ENCODE measurements at regions not wholly inside any gene's neighbourhood (a gene's known extent, or its start where the extent isn't known, plus 50 kb on each side); places are given as distances from the start of the nearest gene placed in this dataset.

DNA sequence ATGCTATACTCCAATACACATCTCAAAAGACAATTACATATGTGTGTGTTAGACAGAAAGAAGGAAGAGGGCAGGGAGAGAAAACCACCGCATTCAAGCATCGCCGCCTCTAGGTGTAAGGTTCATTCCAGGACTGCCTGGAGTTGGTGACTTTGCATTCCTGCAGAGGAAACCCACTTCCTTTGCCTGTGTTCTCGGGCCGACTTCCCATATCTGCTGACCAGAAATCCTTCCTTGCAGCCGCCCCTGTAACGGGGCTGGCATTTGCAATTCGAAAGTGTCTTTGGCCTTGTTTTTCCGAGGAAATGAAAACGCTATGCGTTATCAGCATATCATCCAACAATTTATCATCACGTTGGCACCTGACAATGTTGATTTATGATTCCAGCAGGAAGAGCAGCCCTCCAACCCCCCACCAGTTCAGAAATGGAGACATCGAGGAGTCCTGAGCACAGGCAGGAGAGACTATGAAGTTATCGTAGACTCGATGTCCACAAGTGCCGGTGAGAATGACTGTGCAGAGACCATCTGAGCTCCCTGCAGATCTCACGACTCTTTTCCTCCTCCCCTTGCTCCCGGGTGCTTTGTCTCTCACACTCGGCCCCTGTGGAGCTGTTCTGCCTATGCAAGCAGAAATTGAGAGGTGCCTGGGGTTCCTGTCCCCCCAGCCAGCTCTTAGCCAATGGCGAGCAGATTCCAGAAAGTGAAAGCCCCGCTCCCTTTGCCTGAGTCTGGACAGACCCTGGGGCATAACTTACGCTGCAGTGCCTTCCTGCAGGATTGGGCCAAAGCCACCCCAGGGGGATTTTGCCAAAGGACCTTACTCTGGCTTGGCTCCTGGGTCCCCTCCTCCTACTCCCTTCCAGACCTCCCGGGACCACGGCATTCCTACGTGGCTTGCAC is 68.9 kb upstream of the FOXK1 start:
- DNase-seq (ENCODE audit: low spot score): no peak

DNA sequence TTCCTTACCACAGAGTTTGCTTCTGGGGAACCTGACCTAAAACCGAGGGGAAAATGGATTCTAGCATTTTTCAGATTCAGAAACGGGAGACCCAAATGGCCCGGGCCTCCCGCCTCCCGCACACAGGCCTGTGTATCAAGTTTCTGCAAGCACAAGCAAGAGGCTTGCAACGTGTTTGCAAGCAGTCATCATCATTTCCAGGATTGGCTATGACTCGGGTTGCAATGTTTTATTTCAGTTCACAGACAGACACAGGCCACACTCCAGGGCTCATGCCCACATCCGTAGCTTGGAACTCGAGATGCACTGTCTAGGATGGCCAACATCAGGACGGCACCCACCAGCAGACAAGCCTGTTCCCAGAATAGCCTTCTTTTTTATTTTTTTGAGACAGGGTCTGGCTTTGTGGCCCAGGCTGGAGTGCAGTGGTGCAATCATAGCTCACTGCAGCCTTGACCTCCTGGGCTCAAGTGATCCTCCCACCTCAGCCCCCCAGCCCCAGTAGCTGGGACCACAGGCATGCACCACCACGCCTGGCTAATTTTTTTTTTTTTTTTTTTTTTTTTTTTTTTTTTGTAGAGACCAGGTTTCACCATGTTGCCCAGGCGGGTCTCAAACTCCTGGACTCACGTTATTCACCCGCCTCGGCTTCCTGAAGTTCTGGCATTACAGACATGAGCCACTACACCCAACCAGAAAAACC is 68.1 kb upstream of the FOXK1 start:
- no peak for DNase-seq (ENCODE audit: low spot score)

DNA sequence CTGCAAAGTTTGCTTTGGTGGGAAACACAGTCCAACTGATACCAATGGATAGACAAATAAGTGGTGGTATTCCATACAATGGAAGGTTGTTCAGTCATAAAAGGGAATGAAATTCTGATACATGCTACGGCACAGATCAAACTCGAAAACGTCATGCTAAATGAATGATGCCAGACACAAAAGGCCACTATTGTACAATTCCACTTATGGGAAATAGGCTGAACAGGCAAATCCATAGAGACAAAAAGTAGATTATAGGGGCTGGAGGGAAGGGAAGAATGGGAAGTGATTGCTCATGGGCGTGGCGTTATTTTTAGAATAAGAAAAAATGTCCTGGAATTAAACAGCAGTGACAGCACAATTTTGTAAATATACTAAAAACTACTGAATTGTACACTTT is 66.0 kb upstream of the FOXK1 start:
- DNase-seq (ENCODE audit: low spot score): no peak

DNA sequence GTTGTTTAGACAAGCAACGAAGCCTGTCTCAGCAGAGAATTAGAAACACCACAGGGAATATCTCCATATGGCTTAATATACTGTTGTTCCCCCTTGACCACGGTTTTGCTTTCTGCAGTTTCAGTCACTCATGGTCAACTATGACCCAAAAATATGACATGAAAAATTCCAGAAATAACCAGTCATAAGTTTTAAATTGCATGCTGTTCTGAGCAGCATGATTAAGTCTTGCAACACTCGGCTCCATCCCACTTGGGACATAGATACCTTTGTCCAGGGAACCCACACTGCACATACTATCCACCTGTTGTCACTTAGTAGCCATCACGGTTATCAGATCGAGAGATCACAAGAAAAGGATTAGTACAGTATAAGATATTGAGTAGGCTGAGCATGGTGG is 60.7 kb upstream of the FOXK1 start:
- DNase-seq (ENCODE audit: low spot score): no peak

DNA sequence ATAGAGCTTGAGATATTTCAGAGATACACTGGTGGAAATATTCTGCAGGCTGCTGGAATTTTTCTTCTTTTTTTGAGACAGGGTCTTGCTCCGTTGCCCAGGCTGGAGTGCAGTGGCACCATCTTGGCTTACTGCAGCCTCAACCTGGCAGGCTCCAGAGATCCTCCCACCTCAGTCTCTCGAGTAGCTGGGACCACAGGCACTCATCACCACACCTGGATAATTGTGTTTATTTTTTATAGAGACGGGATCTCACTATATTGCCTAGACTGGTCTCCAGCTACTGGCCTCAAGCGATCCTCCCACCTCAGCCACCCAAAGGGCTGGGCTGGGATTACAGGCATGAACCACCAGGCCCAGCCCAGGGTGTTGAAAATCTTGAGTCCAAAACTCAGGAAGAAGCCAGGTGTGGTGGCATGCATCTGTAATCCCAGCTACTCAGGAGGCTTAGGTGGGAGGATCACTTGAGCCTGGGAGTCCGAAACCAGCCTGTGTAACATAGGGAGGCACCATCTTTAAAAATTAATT is 55.7 kb upstream of the FOXK1 start:
- no peak for DNase-seq (ENCODE audit: low spot score)

DNA sequence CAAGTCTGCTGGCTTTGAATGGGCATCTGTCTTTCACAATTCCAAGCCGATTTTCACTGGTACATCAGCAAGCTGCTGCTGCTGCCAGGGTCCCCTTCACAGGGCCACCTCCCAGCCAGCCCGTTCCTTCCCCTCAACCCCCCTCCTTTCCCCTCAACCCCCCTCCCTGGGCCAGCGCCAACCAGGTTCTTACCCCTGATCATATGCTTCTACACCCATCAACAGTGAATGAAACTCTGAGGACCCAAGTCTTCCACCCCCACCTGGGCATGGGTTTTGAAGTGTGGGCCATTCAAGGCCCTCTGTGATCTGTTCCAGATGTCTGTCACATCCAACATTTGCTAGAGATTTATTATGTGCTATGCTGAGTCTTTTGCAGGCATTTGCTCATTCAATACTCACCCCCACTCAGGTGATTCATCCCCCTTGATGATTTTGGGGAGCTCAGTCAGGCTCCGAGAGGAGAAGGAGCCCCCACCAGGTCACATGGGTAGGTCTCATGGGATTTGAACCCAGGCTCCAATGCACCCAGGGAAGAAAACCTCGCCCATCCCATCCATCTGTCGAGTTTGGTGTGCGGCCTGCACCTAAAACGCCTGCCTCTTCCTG is 52.7 kb upstream of the FOXK1 start:
- DNase-seq (ENCODE audit: low spot score): no peak

DNA sequence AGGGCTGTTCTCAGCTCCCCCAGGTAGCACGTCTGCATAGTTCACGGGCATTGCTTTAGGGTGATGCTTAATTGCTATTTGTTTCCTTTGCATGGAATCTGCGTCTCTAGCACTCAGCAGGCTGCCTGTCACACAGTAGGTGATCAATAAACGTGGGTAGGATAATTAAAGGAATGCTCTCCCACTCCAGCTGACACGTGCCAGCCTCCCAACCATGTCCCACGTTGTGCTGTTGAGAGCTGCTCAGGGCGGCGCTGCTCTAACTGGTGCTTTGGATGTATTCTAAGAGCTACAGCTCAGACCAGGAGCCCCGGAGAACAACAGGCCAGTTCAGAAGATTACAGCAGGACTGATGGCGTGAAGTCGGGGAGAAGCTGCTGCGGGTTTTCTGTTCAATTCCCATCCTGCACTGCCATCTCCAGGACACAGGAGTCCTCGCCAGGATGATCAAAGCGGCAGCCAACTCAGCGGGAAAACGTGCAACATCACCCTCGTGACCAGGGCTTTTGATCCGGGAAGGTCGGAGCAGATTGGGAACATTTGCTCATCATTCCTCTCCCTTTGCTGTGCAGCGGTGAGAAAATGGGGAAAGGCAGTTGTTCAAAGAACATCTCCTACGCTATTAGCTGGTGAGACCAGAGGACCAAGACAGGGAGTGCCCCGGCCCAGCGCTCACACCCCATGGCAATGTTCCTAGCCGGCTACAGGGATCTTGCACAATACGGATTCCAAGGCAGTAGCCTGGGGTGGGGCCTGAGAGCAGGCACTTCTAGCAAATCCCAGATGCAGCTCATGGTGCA is 50.5 kb upstream of the FOXK1 start:
- no peak for DNase-seq (ENCODE audit: low spot score)

Measured in activated CD4-positive, alpha-beta T cell treated with anti-CD3 and anti-CD28 coated beads, Interleukin-2, Interleukin-4, amounts not matched to agents 100 ng/mL and 50 ng/mL, durations not matched to agents 16 hours and 8 hours (primary cell).